Bronchial epithelial cell (primary cell): ENCODE measurements at regions not wholly inside any gene's neighbourhood (a gene's known extent, or its start where the extent isn't known, plus 50 kb on each side); places are given as distances from the start of the nearest gene placed in this dataset.

ENCODE experiments used
- DNase-seq: peaks from one replicate; pipeline ENCODE4 v3.0.0-alpha.2; 2010; ENCODE audit warnings: low read depth
- FAIRE-seq: peaks from 2 replicates; lab custom pipeline; 2011; peaks lifted over from hg19 to GRCh38; lab: Jason Lieb, UNC
- H3K27me3 ChIP-seq: 2 replicates; pipeline ENCODE4 v1.5.1; 2011; ENCODE audit warnings: low read length; ENCODE audit not compliant: control insufficient read depth, insufficient read depth
- H3K36me3 ChIP-seq: 2 replicates; pipeline ENCODE4 v1.5.1; 2011; ENCODE audit warnings: low read length; ENCODE audit not compliant: control insufficient read depth, insufficient read depth
- H3K4me3 ChIP-seq: 2 replicates; pipeline ENCODE4 v1.5.1; 2011; ENCODE audit warnings: mild to moderate bottlenecking, low read depth, low read length, control low read depth
- TF ChIP-seq, protein P1 (sequence below): IDR thresholded peaks from 2 replicates; pipeline ENCODE4 v1.5.1; 2011; ENCODE audit warnings: mild to moderate bottlenecking, moderate library complexity, low read length, control low read depth, inconsistent platforms; ENCODE audit not compliant: insufficient read depth, severe bottlenecking

DNA sequence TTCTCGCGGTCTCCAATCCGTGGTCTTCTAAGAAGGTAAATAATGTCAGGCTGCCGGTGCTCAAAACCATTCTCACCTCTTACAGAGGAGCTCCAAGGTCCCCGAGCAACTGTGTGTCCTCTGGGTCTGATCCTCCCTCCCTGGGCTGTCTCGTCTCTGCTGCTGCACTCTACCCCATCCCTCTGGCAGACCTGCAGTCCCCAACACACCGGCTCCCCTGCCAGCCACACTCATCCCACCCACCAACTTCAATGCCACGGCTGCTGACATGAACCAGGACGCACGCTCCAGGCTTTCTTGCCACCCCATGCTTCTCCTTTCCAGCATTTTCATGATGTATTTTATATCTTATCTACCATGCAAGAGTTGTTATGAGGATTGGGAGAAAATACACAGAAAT is 559.5 kb upstream of the SALL3 start:
- FAIRE-seq (no peak), DNase-seq (no peak)
- Histone ChIP-seq H3K27me3 (no peaks in the 10 kb centered on the region), H3K36me3 (no peaks in the 10 kb centered on the region), H3K4me3 (no peak overlapping the region)
- TF ChIP-seq, protein P1, sequence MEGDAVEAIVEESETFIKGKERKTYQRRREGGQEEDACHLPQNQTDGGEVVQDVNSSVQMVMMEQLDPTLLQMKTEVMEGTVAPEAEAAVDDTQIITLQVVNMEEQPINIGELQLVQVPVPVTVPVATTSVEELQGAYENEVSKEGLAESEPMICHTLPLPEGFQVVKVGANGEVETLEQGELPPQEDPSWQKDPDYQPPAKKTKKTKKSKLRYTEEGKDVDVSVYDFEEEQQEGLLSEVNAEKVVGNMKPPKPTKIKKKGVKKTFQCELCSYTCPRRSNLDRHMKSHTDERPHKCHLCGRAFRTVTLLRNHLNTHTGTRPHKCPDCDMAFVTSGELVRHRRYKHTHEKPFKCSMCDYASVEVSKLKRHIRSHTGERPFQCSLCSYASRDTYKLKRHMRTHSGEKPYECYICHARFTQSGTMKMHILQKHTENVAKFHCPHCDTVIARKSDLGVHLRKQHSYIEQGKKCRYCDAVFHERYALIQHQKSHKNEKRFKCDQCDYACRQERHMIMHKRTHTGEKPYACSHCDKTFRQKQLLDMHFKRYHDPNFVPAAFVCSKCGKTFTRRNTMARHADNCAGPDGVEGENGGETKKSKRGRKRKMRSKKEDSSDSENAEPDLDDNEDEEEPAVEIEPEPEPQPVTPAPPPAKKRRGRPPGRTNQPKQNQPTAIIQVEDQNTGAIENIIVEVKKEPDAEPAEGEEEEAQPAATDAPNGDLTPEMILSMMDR, result no peak

DNA sequence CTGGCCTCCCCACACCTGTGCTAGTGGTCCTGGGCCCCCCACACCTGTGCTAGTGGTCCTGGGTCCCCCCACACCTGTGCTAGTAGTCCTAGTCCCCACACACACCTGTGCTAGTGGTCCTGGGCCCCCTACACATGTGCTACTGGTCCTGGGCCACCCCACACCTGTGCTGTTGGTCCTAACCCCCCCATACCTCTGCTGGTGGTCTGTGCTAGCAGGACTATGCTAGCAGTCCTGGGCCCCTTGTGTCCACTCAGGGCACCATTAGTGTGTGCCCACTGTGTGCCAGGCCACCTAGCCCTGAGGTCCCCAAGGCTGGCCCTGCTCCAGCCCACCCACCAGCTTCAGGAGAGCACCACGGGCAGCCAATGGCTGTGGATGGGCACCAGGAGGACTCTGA is 558.2 kb upstream of the SALL3 start:
- Histone ChIP-seq H3K27me3 (no peaks in the 10 kb centered on the region), H3K4me3 (no peak overlapping the region), H3K36me3 (no peaks in the 10 kb centered on the region)
- DNase-seq (no peak), FAIRE-seq (no peak)
- TF ChIP-seq, protein P1, result no peak

DNA sequence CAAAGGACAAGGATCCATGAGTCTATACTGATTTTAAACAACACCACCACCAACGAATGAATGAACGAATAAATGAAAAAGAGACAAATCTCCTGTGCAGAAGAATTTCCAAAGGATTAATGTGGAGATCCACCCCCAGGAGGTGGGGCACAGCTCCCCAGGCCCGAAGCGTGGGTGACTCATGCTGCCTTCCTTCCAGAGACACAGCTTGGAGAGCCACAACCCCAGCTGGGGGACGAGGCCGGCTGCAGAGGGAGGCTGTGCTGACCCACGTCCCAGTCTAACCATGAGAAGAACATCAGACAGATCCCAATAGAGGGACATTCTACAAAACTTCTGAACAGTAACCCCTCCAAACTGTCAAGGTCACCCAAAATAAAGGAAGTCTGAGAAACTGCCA is 557.3 kb upstream of the SALL3 start:
- H3K27me3 ChIP-seq, result no peaks in the 10 kb centered on the region
- FAIRE-seq (no peak), DNase-seq (no peak)
- H3K36me3 ChIP-seq, result no peaks in the 10 kb centered on the region
- no peak overlapping the region for H3K4me3 ChIP-seq
- TF ChIP-seq, protein P1, result no peak

DNA sequence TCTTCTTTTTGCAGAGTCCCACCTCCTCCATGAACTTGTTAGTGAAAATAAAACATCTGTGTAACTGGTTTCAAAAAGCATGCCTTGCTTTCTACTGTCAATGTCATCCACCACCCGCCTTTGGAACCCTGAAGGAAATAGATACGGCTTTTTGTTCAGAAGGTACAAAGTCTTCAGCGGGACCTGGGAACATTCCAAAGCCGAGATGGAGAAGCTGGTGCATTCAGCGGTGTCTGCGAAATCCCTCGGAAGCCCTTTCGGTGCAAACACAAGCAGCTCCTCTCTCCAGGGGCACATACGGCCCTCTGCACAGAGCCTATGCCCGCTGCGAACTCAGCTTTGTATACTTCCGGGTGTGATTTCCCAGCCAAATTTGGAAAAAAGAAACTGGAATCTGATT is 555.8 kb upstream of the SALL3 start:
- DNase-seq (no peak), FAIRE-seq (no peak)
- TF ChIP-seq, protein P1, result no peak
- H3K27me3 ChIP-seq, result no peaks in the 10 kb centered on the region
- H3K4me3 ChIP-seq, result no peak overlapping the region
- no peaks in the 10 kb centered on the region for H3K36me3 ChIP-seq

DNA sequence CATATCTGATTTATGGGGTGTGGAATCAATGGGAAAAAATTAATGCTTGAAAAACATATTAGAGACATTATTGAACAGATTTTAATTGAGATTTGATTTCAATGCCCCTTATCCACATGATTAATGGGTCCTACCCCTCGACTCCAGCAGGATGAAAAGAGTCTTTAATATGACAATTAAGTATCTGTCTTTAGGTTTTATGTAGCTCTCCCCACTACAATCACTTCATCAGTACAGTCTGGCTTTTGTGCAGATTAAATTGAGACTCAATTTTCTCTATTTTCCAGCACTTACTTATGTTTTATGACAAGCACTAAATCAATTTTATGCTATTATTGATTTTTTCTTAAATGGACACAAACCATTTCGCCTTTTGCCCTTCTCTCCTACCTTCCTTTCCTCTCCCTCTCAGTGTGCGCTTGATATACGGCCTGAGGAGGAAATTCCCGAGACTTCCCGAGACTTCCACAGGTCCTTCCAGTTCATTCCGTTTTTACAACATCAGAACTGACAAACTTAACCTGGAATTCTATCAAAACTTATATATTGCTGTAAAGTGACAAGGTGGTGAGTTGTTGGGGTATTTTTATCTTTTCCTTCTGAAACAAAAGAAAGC is 555.1 kb upstream of the SALL3 start:
- Histone ChIP-seq H3K36me3 (no peaks in the 10 kb centered on the region), H3K27me3 (no peaks in the 10 kb centered on the region), H3K4me3 (no peak overlapping the region)
- TF ChIP-seq, protein P1, result no peak
- DNase-seq (no peak), FAIRE-seq (no peak)

DNA sequence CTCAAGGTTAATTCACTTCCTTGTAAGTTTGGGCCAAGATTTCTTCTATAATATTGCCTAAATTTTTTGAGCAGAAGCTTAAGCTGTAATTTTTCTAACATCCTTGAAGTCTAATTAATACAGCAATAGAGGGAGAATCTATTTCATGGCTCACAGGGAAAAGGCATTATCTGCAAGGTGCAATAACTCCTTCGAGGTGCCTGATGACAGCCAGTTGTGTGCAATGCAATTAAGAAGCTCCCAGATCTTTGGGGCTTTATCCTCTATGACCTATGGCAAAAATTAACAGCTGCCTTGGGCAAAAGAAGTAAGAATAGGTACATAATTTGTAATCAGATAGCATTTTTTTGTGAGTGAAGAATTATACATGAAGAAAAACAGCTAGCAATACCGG is 554.6 kb upstream of the SALL3 start:
- H3K36me3 ChIP-seq, result no peaks in the 10 kb centered on the region
- H3K4me3 ChIP-seq, result no peak overlapping the region
- H3K27me3 ChIP-seq, result no peaks in the 10 kb centered on the region
- FAIRE-seq (no peak), DNase-seq (no peak)
- TF ChIP-seq, protein P1, result no peak
